NT2/D1 (cell line): ENCODE measurements at regions not wholly inside any gene's neighbourhood (a gene's known extent, or its start where the extent isn't known, plus 50 kb on each side); places are given as distances from the start of the nearest gene placed in this dataset.
"Not testable (repeated sequence)": the region's sequence is repeated elsewhere in the genome, so short reads cannot be mapped to it uniquely, and the experiment has no call there.

ENCODE experiments used
- SUZ12 ChIP-seq: IDR thresholded peaks from 2 replicates; pipeline ENCODE4 v1.6.1; 2011; ENCODE audit not compliant: insufficient read length, insufficient read depth; ENCODE audit errors: extremely low read depth
- YY1 ChIP-seq: IDR thresholded peaks from 2 replicates; pipeline ENCODE4 v1.6.1; 2011; ENCODE audit not compliant: insufficient read length, insufficient read depth
- ZNF274 ChIP-seq: IDR thresholded peaks from 2 replicates; pipeline ENCODE4 v1.6.1; 2011; ENCODE audit warnings: mild to moderate bottlenecking, low read depth, low read length

DNA sequence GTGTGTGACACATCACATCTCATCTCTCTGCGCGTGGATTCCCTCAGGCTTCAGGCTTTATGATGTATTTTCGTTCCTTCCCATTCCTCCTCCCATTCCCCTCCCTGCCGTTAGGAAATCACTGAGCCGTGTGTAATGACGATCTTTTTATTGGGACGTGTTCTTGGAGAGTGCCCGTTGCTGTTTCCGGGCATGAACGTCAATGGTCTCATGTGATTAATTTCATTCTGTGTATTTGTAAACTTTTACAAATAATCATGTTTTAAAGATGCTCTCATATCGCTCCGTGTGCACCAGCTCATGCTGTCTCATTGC, 271.3 kb downstream of the ADGRD1 start:
- TF ChIP-seq YY1, SUZ12, ZNF274: not testable (repeated sequence)
